ENCODE measurements at regions not wholly inside any gene's neighbourhood (a gene's known extent, or its start where the extent isn't known, plus 50 kb on each side); places are given as distances from the start of the nearest gene placed in this dataset.
A peak's percentile ranks its signal among the peaks of the same experiment; 100 is the strongest.

DNA sequence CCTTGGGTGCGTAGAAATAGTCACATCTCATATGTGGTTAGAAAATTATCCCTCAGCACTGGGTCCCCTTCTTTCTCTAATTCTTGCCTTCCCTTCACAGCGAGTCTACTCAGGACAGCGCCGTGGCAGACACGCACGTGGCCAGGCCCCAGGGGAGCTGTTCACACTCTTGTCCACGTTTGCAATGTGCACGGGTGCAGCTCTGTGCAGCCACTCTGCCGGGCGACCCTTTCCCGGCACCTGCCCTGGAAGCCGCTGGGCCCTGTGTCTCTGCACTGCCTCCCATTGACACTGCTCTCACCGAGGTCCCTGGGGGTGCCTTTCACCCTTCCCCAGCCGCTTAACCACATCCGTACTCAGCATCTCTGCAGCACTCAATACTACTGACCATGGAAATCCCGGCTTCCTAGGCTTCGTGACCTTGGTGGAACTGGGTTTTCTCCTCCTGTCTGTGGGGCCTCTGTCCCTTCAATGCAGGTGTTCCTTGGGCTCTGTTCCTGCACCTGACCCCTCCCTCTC is 104.9 kb downstream of the DACT2 start:
- 89 to 92% methylated on average over 17 of the region's 17 CpGs for WGBS, 2 donors
- TF ChIP-seq, protein P1, sequence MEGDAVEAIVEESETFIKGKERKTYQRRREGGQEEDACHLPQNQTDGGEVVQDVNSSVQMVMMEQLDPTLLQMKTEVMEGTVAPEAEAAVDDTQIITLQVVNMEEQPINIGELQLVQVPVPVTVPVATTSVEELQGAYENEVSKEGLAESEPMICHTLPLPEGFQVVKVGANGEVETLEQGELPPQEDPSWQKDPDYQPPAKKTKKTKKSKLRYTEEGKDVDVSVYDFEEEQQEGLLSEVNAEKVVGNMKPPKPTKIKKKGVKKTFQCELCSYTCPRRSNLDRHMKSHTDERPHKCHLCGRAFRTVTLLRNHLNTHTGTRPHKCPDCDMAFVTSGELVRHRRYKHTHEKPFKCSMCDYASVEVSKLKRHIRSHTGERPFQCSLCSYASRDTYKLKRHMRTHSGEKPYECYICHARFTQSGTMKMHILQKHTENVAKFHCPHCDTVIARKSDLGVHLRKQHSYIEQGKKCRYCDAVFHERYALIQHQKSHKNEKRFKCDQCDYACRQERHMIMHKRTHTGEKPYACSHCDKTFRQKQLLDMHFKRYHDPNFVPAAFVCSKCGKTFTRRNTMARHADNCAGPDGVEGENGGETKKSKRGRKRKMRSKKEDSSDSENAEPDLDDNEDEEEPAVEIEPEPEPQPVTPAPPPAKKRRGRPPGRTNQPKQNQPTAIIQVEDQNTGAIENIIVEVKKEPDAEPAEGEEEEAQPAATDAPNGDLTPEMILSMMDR (IDR thresholded peaks at IDR 0.05), result no peak
- TF ChIP-seq POLR2A (IDR thresholded peaks at IDR 0.05), result no peak
- no peak overlapping the region for H3K4me3 ChIP-seq (ENCODE audit: low read depth, poor library complexity, severe bottlenecking)
- intact Hi-C loops (cut with DNase I; ENCODE audit: low total_unique reads), result no loop called here
- peak in 1 of 2 donors; percentile 68 for DNase-seq (ENCODE audit: low spot score in 2 of 2)

- DNase-seq (ENCODE audit: low spot score in 2 of 2), result peak in 1 of 2 donors; percentile 68
- intact Hi-C loops (cut with DNase I; ENCODE audit: low total_unique reads), result no loop called here
- TF ChIP-seq, protein P1 (IDR thresholded peaks at IDR 0.05), result no peak
- no peak for TF ChIP-seq POLR2A (IDR thresholded peaks at IDR 0.05)
- 92 to 94% methylated on average over 16 of the region's 16 CpGs for WGBS, 2 donors
- H3K4me3 ChIP-seq (ENCODE audit: low read depth, poor library complexity, severe bottlenecking), result no peak overlapping the region
Measured at GRCh38 chr6:168213121-168213524, 106.5 kb downstream of the DACT2 start.

DNA sequence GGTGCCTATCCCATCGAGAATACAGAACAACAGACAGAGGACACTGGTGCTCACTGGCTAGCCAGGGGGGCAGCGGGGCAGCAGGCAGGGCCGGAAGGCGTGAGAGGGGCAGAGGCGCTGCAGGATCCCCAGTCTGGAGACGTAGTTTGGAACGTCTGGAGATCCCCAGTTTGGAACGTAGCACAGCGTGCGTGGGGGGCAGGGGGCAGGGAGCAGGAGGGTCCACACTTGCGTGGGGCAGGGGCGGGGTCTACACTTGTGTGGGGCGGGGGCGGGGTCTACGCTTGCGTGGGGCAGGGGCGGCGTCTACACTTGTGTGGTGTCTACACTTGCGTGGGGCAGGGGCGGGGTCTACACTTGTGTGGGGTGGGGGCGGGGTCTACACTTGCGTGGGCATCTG is 107.2 kb downstream of the DACT2 start:
- no peak overlapping the region for H3K4me3 ChIP-seq (ENCODE audit: low read depth, poor library complexity, severe bottlenecking)
- TF ChIP-seq, protein P1 (IDR thresholded peaks at IDR 0.05), result no peak
- no peak for TF ChIP-seq POLR2A (IDR thresholded peaks at IDR 0.05)
- intact Hi-C loops (cut with DNase I; ENCODE audit: low total_unique reads), result no loop called here
- no peak for DNase-seq (ENCODE audit: low spot score in 2 of 2)
- WGBS, 2 donors, result 92% methylated on average over 17 to 22 of the region's 22 CpGs

- intact Hi-C loops (cut with DNase I; ENCODE audit: low total_unique reads), result no loop called here
- peak in 1 of 2 donors; percentile 25 for DNase-seq (ENCODE audit: low spot score in 2 of 2)
- TF ChIP-seq POLR2A (IDR thresholded peaks at IDR 0.05), result no peak
- TF ChIP-seq, protein P1 (IDR thresholded peaks at IDR 0.05), result no peak
- WGBS, 2 donors, result 88 to 89% methylated on average over 7 of the region's 7 CpGs
- no peak overlapping the region for H3K4me3 ChIP-seq (ENCODE audit: low read depth, poor library complexity, severe bottlenecking)
Measured at GRCh38 chr6:168211681-168212080, 107.9 kb downstream of the DACT2 start.

GRCh38 chr6:168210239-168211105 is 109.1 kb downstream of the DACT2 start:
- TF ChIP-seq, protein P1 (IDR thresholded peaks at IDR 0.05), result no peak
- TF ChIP-seq POLR2A (IDR thresholded peaks at IDR 0.05), result no peak
- intact Hi-C loops (cut with DNase I; ENCODE audit: low total_unique reads), result no loop called here
- no peak for DNase-seq (ENCODE audit: low spot score in 2 of 2)
- 83 to 84% methylated on average over 7 to 13 of the region's 16 CpGs for WGBS, 2 donors
- no peak overlapping the region for H3K4me3 ChIP-seq (ENCODE audit: low read depth, poor library complexity, severe bottlenecking)

All from lower leg skin (tissue), 4 donors.